Lower leg skin (tissue), 3 donors: ENCODE measurements at regions not wholly inside any gene's neighbourhood (a gene's known extent, or its start where the extent isn't known, plus 50 kb on each side); places are given as distances from the start of the nearest gene placed in this dataset.

ENCODE experiments used
- POLR2A ChIP-seq, 2 donors: fragments of 450-650 bp; IDR thresholded peaks; one replicate each; pipeline ENCODE4 v1.6.1; 2016 to 2017; ENCODE audit warnings: antibody characterized with exemption in 2 of 2, mild to moderate bottlenecking in 1 of 2, moderate library complexity in 1 of 2
- TF ChIP-seq, protein P1 (sequence below), 3 donors: fragments of 450-650 bp; IDR thresholded peaks; one replicate each; pipeline ENCODE4 v1.5.1; 2016; ENCODE audit warnings: antibody characterized with exemption in 3 of 3, mild to moderate bottlenecking in 3 of 3, moderate library complexity in 2 of 3

- TF ChIP-seq, protein P1, sequence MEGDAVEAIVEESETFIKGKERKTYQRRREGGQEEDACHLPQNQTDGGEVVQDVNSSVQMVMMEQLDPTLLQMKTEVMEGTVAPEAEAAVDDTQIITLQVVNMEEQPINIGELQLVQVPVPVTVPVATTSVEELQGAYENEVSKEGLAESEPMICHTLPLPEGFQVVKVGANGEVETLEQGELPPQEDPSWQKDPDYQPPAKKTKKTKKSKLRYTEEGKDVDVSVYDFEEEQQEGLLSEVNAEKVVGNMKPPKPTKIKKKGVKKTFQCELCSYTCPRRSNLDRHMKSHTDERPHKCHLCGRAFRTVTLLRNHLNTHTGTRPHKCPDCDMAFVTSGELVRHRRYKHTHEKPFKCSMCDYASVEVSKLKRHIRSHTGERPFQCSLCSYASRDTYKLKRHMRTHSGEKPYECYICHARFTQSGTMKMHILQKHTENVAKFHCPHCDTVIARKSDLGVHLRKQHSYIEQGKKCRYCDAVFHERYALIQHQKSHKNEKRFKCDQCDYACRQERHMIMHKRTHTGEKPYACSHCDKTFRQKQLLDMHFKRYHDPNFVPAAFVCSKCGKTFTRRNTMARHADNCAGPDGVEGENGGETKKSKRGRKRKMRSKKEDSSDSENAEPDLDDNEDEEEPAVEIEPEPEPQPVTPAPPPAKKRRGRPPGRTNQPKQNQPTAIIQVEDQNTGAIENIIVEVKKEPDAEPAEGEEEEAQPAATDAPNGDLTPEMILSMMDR (IDR thresholded peaks at IDR 0.05) = no peak
- no peak for TF ChIP-seq POLR2A (IDR thresholded peaks at IDR 0.05)
These were observed 383.3 kb downstream of the MN1 start for GRCh38 chr22:27418261-27418660.
